Bronchial epithelial cell (primary cell): ENCODE measurements at regions not wholly inside any gene's neighbourhood (a gene's known extent, or its start where the extent isn't known, plus 50 kb on each side); places are given as distances from the start of the nearest gene placed in this dataset.

Source experiments
- DNase-seq: peaks from one replicate; pipeline ENCODE4 v3.0.0-alpha.2; 2010; ENCODE audit warnings: low read depth
- FAIRE-seq: peaks from 2 replicates; lab custom pipeline; 2011; peaks lifted over from hg19 to GRCh38; lab: Jason Lieb, UNC
- H3K27me3 ChIP-seq: 2 replicates; pipeline ENCODE4 v1.5.1; 2011; ENCODE audit warnings: low read length; ENCODE audit not compliant: control insufficient read depth, insufficient read depth
- H3K36me3 ChIP-seq: 2 replicates; pipeline ENCODE4 v1.5.1; 2011; ENCODE audit warnings: low read length; ENCODE audit not compliant: control insufficient read depth, insufficient read depth
- H3K4me3 ChIP-seq: 2 replicates; pipeline ENCODE4 v1.5.1; 2011; ENCODE audit warnings: mild to moderate bottlenecking, low read depth, low read length, control low read depth
- CTCF ChIP-seq: IDR thresholded peaks from 2 replicates; pipeline ENCODE4 v1.5.1; 2011; ENCODE audit warnings: mild to moderate bottlenecking, moderate library complexity, low read length, control low read depth, inconsistent platforms; ENCODE audit not compliant: insufficient read depth, severe bottlenecking

DNA sequence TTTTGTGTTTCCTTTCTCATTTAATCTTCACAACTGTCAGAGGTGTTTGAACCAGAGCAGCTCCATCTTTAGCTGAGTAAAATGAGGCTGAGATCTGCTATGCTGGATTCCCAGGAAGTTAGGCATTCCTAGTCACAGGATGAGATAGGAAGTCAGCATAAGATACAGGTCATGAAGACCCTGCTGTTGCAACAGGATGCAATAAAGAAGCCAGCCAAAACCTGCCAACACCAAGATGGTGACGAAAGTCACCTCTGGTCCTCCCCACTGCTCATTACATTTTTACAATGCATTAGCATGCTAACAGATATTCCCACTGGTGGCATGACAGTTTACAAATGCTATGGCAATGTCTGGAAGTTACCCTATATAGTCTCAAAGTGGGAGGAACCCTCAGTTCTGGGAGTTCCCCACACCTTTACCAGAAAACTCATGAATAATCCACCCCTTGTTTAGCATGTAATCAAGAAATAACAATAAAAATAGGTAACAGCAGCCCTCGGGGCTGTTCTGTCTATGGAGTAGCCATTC, 262.2 kb upstream of the FERMT1 start:
- FAIRE-seq (no peak), DNase-seq (no peak)
- peaks cover 1% of the 10 kb centered on the region for H3K27me3 ChIP-seq
- no peak for TF ChIP-seq CTCF
- no peaks in the 10 kb centered on the region for H3K36me3 ChIP-seq
- H3K4me3 ChIP-seq, result no peak overlapping the region

- Histone ChIP-seq H3K36me3 (no peaks in the 10 kb centered on the region), H3K27me3 (peaks cover 1% of the 10 kb centered on the region), H3K4me3 (no peak overlapping the region)
- FAIRE-seq (peak; percentile 60), DNase-seq (no peak)
- no peak for TF ChIP-seq CTCF
Observed at GRCh38 chr20:6384380-6384779, 261.6 kb upstream of the FERMT1 start.

GRCh38 chr20:6381887-6382286, 259.1 kb upstream of the FERMT1 start:
- TF ChIP-seq CTCF, result peak; percentile 56
- peak; percentile 33 for DNase-seq
- Histone ChIP-seq H3K36me3 (no peaks in the 10 kb centered on the region), H3K27me3 (peaks cover 1% of the 10 kb centered on the region), H3K4me3 (no peak overlapping the region)
- no peak for FAIRE-seq

DNA sequence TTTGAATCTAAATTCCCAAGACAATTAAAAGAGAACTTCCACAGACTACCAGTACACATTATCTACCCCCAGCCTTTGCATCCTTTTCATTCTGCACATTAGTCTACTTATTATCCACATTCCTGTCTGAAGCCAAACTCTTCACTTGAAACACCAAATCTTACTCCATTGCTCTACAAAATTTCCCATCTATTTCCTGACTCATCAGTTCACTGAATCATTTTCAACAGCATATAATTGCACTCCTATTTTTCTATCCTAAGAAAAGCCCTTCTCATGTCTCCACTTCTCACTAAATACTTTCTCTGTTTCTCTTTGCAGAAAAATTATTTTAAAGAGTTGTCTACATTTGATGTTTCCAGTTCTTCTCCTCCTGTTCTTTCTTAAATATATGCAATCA, 239.4 kb upstream of the FERMT1 start:
- Histone ChIP-seq H3K36me3 (no peaks in the 10 kb centered on the region), H3K4me3 (no peak overlapping the region), H3K27me3 (no peaks in the 10 kb centered on the region)
- peak; percentile 21 for DNase-seq
- TF ChIP-seq CTCF, result no peak
- FAIRE-seq, result no peak

- Histone ChIP-seq H3K27me3 (no peaks in the 10 kb centered on the region), H3K4me3 (no peak overlapping the region), H3K36me3 (no peaks in the 10 kb centered on the region)
- no peak for FAIRE-seq
- DNase-seq, result no peak
- no peak for TF ChIP-seq CTCF
Observed at GRCh38 chr20:6360766-6361165, 237.9 kb upstream of the FERMT1 start.
